Central memory CD8-positive, alpha-beta T cell (primary cell): ENCODE measurements at regions not wholly inside any gene's neighbourhood (a gene's known extent, or its start where the extent isn't known, plus 50 kb on each side); places are given as distances from the start of the nearest gene placed in this dataset.

Source experiments
- ATAC-seq: fragments of 150-1000 bp; cut with Tn5 transposase; replicated peaks from 2 replicates; pipeline ENCODE4 v1.10.0; 2022; ENCODE audit warnings: mild to moderate bottlenecking, moderate FRiP score, moderate number of reproducible peaks; ENCODE audit not compliant: poor library complexity, severe bottlenecking; ENCODE audit errors: extremely low read depth
- DNase-seq, 2 donors: peaks; one replicate each; pipeline ENCODE4 v3.0.0; 2021; ENCODE audit warnings: low spot score in 2 of 2
- H3K27ac Mint-ChIP-seq: one replicate; pipeline ENCODE4 v1.8.0; 2022; ENCODE audit warnings: low read depth, mild to moderate bottlenecking, moderate library complexity, mixed read lengths
- H3K27me3 Mint-ChIP-seq: one replicate; pipeline ENCODE4 v1.8.0; 2022; ENCODE audit warnings: mixed read lengths
- H3K36me3 Mint-ChIP-seq: one replicate; pipeline ENCODE4 v1.8.0; 2022; ENCODE audit warnings: mild to moderate bottlenecking, moderate library complexity, mixed read lengths; ENCODE audit not compliant: insufficient read depth
- H3K4me1 Mint-ChIP-seq: one replicate; pipeline ENCODE4 v1.8.0; 2022; ENCODE audit warnings: mixed read lengths
- H3K4me3 Mint-ChIP-seq: one replicate; pipeline ENCODE4 v1.8.0; 2022; ENCODE audit warnings: mild to moderate bottlenecking, moderate library complexity, mixed read lengths
- H3K9me3 Mint-ChIP-seq: one replicate; pipeline ENCODE4 v1.8.0; 2022; ENCODE audit warnings: mixed read lengths

DNA sequence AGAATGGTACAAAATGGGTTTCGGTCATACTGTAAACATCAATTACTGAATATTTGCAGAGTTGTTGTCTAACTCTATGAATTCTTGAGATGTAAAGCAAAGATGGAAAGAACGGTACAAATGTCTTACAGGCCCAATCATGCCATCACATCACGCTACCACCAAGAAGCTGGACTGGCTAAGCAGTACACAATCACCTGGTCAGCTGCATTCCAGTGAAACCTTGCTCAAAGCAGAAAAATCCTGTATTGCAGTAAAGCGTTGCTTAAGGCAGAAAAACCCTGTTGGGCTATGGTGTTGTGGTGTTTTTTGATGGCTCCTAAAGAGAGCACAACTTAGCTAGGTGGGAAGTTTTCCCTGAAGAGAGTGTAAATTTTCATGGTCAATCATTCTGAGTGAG lies 112.6 kb upstream of the RASA1 start:
- Mint-ChIP-seq H3K27me3 (no peaks in the 10 kb centered on the region), H3K4me1 (peaks cover 7% of the 10 kb centered on the region), H3K27ac (no peak overlapping the region), H3K4me3 (no peak overlapping the region), H3K36me3 (no peaks in the 10 kb centered on the region), H3K9me3 (no peaks in the 10 kb centered on the region)
- ATAC-seq (no peak), DNase-seq (no peak)

DNA sequence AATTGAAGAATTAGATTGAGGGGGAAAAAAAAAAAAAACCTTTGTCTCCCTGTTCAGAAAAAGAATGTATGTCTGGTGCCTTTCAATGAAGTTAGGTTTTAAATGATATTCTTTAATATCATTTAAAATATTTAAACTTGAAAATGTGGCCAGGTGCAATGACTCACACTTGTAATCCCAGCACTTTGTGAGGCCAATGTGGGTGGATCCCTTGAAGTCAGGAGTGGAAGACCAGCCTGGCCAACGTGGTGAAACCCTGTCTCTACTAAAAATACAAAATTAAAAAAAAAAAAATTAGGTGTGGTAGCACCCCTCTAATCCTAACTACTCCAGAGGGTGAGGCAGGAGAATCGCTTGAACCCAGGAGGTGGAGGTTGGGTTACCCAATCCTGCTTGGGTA lies 111.1 kb upstream of the RASA1 start:
- Mint-ChIP-seq H3K9me3 (no peaks in the 10 kb centered on the region), H3K4me1 (peaks cover 2% of the 10 kb centered on the region), H3K27me3 (no peaks in the 10 kb centered on the region), H3K36me3 (no peaks in the 10 kb centered on the region), H3K27ac (no peak overlapping the region), H3K4me3 (no peak overlapping the region)
- DNase-seq: no peak
- no peak for ATAC-seq

- no peak for ATAC-seq
- Mint-ChIP-seq H3K9me3 (no peaks in the 10 kb centered on the region), H3K36me3 (no peaks in the 10 kb centered on the region), H3K27ac (no peak overlapping the region), H3K27me3 (no peaks in the 10 kb centered on the region), H3K4me3 (no peak overlapping the region), H3K4me1 (no peaks in the 10 kb centered on the region)
- no peak for DNase-seq
Observed at GRCh38 chr5:87164409-87164808, 103.3 kb upstream of the RASA1 start.

DNA sequence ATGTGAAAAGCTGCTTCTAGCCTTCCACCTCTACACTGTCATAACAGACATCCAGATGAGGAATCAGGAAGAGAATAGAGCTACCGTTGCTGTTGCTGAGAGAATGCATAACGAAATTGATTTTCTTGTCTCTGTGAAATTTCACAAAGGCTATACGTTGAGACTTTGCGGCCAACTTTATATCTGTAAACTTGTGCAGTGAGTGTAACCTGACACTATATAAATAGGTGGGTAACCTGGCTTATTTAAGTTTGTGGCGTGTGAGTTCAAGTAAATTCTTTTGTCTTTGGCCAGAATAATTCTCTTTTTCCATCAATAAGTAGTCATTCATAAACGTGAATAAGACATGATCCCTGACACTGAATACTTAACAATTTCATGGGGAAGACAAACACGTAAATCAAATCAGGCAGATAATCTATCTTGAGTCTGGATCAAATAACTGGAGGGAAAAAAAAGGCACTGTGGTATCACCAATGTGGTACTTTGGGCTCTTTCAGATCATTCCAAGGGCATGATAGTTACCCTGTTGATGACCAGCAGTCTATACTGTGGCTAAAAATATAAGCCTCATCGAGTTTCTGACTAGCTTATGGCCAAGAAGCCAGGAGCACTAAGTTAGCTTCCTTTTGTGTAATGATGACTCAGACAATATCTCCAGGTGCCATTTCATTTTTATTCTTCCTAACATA lies 98.2 kb upstream of the RASA1 start:
- no peak overlapping the region for H3K4me3 Mint-ChIP-seq
- H3K4me1 Mint-ChIP-seq: no peaks in the 10 kb centered on the region
- no peak overlapping the region for H3K27ac Mint-ChIP-seq
- H3K27me3 Mint-ChIP-seq: no peaks in the 10 kb centered on the region
- no peaks in the 10 kb centered on the region for H3K9me3 Mint-ChIP-seq
- H3K36me3 Mint-ChIP-seq: peaks cover 1% of the 10 kb centered on the region
- DNase-seq (no peak), ATAC-seq (no peak)

- Mint-ChIP-seq H3K4me3 (no peak overlapping the region), H3K9me3 (no peaks in the 10 kb centered on the region), H3K27ac (no peak overlapping the region), H3K4me1 (no peaks in the 10 kb centered on the region), H3K36me3 (peaks cover 1% of the 10 kb centered on the region), H3K27me3 (no peaks in the 10 kb centered on the region)
- no peak for ATAC-seq
- no peak for DNase-seq
Observed at GRCh38 chr5:87170799-87171198, 96.9 kb upstream of the RASA1 start.

DNA sequence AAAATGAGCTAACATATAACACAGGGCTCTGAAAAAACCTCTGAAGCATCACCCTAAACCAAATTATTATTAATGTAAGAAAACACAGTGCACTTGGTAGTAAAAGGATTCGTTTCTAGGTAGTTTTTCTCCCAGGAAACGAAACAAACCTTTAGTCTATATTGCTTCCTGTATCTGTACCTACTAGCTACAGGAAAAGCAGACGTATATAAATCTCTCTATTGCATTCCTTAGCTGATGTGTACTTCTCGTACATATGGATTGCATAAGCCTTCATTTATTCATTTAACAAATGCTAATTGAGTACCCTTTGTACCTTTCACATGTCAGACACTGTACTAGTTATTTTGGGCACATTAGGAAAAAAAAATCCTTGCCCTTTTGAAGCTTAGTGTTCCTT lies 85.0 kb upstream of the RASA1 start:
- H3K27ac Mint-ChIP-seq: no peak overlapping the region
- ATAC-seq: peak; percentile 54
- no peaks in the 10 kb centered on the region for H3K9me3 Mint-ChIP-seq
- no peak for DNase-seq
- peaks cover 11% of the 10 kb centered on the region for H3K4me1 Mint-ChIP-seq
- H3K4me3 Mint-ChIP-seq: no peak overlapping the region
- no peaks in the 10 kb centered on the region for H3K27me3 Mint-ChIP-seq
- peaks cover 2% of the 10 kb centered on the region for H3K36me3 Mint-ChIP-seq

- ATAC-seq (no peak), DNase-seq (no peak)
- Mint-ChIP-seq H3K36me3 (peaks cover 2% of the 10 kb centered on the region), H3K4me1 (peaks cover 11% of the 10 kb centered on the region), H3K27ac (no peak overlapping the region), H3K4me3 (no peak overlapping the region), H3K27me3 (no peaks in the 10 kb centered on the region), H3K9me3 (no peaks in the 10 kb centered on the region)
Observed at GRCh38 chr5:87183896-87184295, 83.8 kb upstream of the RASA1 start.

DNA sequence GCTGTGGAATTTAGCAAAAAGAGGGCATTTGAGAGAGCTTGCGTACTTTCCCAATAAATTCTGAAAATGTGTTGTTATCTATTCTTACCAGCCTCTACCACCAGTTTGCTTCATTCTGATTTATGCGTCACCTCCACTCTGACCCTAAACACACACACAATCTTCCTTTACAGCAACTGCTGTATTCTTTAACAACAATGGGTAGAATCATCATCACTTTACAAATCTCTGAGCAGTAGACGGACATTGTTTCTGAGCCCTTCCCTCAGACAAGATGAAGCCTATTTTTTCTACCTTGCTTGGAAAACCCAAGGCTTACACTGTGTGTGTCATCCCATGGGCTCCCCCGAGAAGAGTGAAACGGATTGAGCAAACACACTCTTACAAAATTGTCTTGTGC lies 83.1 kb upstream of the RASA1 start:
- ATAC-seq: no peak
- no peak overlapping the region for H3K4me3 Mint-ChIP-seq
- no peak for DNase-seq
- no peak overlapping the region for H3K27ac Mint-ChIP-seq
- H3K36me3 Mint-ChIP-seq: peaks cover 2% of the 10 kb centered on the region
- H3K4me1 Mint-ChIP-seq: peaks cover 11% of the 10 kb centered on the region
- H3K9me3 Mint-ChIP-seq: no peaks in the 10 kb centered on the region
- H3K27me3 Mint-ChIP-seq: no peaks in the 10 kb centered on the region

DNA sequence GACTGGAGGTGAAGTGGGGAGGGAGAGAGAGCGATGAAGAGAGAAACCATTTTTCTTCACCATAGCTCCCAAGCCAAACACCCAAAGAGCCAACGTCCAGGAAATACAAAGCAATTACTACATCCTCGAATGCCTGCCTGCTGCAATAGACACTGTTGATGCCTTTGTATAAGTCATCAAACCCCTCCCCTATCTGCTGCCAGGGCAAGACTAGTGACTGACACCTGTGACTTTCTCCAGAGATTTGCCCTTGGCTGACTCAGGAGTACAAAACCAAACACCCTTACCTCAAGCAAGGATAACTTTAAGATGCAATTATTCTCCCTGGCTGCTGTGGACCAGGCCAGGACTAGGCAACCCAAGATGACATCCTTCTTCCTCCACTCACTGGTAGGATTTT lies 81.8 kb upstream of the RASA1 start:
- no peaks in the 10 kb centered on the region for H3K27me3 Mint-ChIP-seq
- H3K4me3 Mint-ChIP-seq: no peak overlapping the region
- peaks cover 2% of the 10 kb centered on the region for H3K36me3 Mint-ChIP-seq
- peaks cover 11% of the 10 kb centered on the region for H3K4me1 Mint-ChIP-seq
- DNase-seq: no peak
- no peak for ATAC-seq
- no peak overlapping the region for H3K27ac Mint-ChIP-seq
- no peaks in the 10 kb centered on the region for H3K9me3 Mint-ChIP-seq

GRCh38 chr5:87188391-87188790 lies 79.3 kb upstream of the RASA1 start:
- H3K27me3 Mint-ChIP-seq: no peaks in the 10 kb centered on the region
- ATAC-seq: no peak
- peaks cover 18% of the 10 kb centered on the region for H3K4me1 Mint-ChIP-seq
- H3K4me3 Mint-ChIP-seq: no peak overlapping the region
- no peak for DNase-seq
- no peaks in the 10 kb centered on the region for H3K9me3 Mint-ChIP-seq
- no peaks in the 10 kb centered on the region for H3K36me3 Mint-ChIP-seq
- H3K27ac Mint-ChIP-seq: no peak overlapping the region

GRCh38 chr5:87190041-87190440 lies 77.6 kb upstream of the RASA1 start:
- Mint-ChIP-seq H3K4me1 (peaks cover 18% of the 10 kb centered on the region), H3K4me3 (no peak overlapping the region), H3K27me3 (no peaks in the 10 kb centered on the region), H3K27ac (no peak overlapping the region), H3K9me3 (no peaks in the 10 kb centered on the region), H3K36me3 (no peaks in the 10 kb centered on the region)
- DNase-seq (no peak), ATAC-seq (no peak)

GRCh38 chr5:87190687-87191086 lies 77.0 kb upstream of the RASA1 start:
- H3K27me3 Mint-ChIP-seq: no peaks in the 10 kb centered on the region
- H3K4me3 Mint-ChIP-seq: no peak overlapping the region
- DNase-seq (no peak), ATAC-seq (no peak)
- peaks cover 24% of the 10 kb centered on the region for H3K4me1 Mint-ChIP-seq
- no peak overlapping the region for H3K27ac Mint-ChIP-seq
- H3K36me3 Mint-ChIP-seq: no peaks in the 10 kb centered on the region
- H3K9me3 Mint-ChIP-seq: no peaks in the 10 kb centered on the region

DNA sequence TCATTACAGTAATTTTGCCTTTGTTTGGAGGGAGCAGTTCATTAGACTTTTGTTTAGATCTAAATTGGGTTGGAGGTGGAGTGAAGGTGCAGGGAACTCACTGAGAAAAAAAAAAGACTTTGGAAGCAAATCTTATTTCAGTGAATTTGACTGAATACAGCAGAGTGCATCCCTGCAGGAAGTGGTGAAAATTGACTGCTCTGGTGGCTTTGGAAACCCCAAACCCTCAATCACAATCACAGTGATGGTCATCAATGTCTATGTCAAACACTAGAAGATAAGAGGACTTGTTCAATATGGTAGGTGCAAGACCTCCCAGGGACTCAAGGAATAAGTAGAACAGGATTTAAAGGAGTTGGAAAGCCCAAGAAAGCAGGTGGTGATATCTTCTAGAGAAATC lies 76.0 kb upstream of the RASA1 start:
- DNase-seq: no peak
- Mint-ChIP-seq H3K9me3 (no peaks in the 10 kb centered on the region), H3K4me1 (peaks cover 25% of the 10 kb centered on the region), H3K27ac (no peak overlapping the region), H3K36me3 (no peaks in the 10 kb centered on the region), H3K27me3 (no peaks in the 10 kb centered on the region), H3K4me3 (no peak overlapping the region)
- ATAC-seq: no peak
